ENCODE measurements at regions not wholly inside any gene's neighbourhood (a gene's known extent, or its start where the extent isn't known, plus 50 kb on each side); places are given as distances from the start of the nearest gene placed in this dataset.

- TF ChIP-seq CTCF (conservative IDR thresholded peaks at IDR 0.05 in 1 of 2, IDR thresholded peaks at IDR 0.05 in 1 of 2; ENCODE audit: extremely low read depth in 1 of 2, insufficient read depth in 1 of 2, low read depth in 1 of 2, low read length in 2 of 2) (no peak), EZH2 (IDR thresholded peaks at IDR 0.05; ENCODE audit: borderline replicate concordance, low read length) (no peak)
These were observed 507.6 kb upstream of the TNP1 start for GRCh38 chr2:217367464-217367863.
